ENCODE measurements at regions not wholly inside any gene's neighbourhood (a gene's known extent, or its start where the extent isn't known, plus 50 kb on each side); places are given as distances from the start of the nearest gene placed in this dataset.

DNA sequence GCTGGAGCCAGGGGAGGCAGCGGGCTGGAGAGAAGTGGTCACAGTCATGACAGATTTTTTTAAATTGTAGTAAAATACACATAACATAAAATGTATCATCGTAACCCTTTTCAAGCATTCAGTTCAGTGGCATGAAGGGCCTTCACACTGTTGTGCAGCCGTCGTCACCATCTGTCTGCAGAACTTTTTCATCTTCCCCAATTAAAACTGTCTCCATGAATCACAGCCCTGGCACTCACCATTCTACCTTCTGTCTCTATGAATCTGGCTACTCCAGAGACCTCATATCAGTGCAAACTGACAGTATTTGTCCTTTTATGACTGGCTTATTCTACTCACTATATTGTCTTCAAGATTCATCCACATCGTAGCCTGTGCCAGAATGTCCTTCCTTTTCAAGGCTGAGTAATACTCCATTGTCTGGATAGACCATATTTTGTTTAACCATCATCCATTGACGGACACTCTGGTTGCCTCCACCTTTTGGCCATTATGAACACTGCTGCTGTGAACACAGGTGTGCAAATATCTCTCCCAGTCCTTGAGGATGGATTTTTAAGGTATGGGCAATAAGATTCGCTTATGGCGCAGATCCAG lies 91.5 kb upstream of the NCOR2 start:
- Histone ChIP-seq H3K9me2 (ENCODE audit: low read depth, low read length) (no peaks in the 10 kb centered on the region), H3K4me2 (ENCODE audit: low read length) (no peak overlapping the region), H3F3A (ENCODE audit: insufficient read depth, low read length) (no peaks in the 10 kb centered on the region), H3K27ac (ENCODE audit: low read depth, low read length, poor library complexity, severe bottlenecking) (no peak overlapping the region), H4K20me1 (ENCODE audit: insufficient read depth, low read length) (no peaks in the 10 kb centered on the region), H2AFZ (ENCODE audit: low read length) (no peak overlapping the region), H3K9me3 (ENCODE audit: low read length) (no peaks in the 10 kb centered on the region), H3K4me3 (ENCODE audit: low read depth, low read length, poor library complexity, severe bottlenecking) (no peak overlapping the region), H3K9ac (ENCODE audit: low read length) (no peak overlapping the region), H3K4me1 (ENCODE audit: insufficient read depth, low read length, severe bottlenecking) (no peaks in the 10 kb centered on the region), H3K27me3 (ENCODE audit: insufficient read depth, low read length) (no peaks in the 10 kb centered on the region; the same call in 1 of the 2 replicates), H3K79me2 (ENCODE audit: insufficient read depth, low read length) (no peaks in the 10 kb centered on the region), H3K36me3 (ENCODE audit: insufficient read depth, low read length) (no peaks in the 10 kb centered on the region)
- TF ChIP-seq EZH2 (IDR thresholded peaks at IDR 0.05; ENCODE audit: borderline replicate concordance, low read length): no peak
- TF ChIP-seq, protein P1, sequence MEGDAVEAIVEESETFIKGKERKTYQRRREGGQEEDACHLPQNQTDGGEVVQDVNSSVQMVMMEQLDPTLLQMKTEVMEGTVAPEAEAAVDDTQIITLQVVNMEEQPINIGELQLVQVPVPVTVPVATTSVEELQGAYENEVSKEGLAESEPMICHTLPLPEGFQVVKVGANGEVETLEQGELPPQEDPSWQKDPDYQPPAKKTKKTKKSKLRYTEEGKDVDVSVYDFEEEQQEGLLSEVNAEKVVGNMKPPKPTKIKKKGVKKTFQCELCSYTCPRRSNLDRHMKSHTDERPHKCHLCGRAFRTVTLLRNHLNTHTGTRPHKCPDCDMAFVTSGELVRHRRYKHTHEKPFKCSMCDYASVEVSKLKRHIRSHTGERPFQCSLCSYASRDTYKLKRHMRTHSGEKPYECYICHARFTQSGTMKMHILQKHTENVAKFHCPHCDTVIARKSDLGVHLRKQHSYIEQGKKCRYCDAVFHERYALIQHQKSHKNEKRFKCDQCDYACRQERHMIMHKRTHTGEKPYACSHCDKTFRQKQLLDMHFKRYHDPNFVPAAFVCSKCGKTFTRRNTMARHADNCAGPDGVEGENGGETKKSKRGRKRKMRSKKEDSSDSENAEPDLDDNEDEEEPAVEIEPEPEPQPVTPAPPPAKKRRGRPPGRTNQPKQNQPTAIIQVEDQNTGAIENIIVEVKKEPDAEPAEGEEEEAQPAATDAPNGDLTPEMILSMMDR (IDR thresholded peaks at IDR 0.05; ENCODE audit: low read length): no peak

DNA sequence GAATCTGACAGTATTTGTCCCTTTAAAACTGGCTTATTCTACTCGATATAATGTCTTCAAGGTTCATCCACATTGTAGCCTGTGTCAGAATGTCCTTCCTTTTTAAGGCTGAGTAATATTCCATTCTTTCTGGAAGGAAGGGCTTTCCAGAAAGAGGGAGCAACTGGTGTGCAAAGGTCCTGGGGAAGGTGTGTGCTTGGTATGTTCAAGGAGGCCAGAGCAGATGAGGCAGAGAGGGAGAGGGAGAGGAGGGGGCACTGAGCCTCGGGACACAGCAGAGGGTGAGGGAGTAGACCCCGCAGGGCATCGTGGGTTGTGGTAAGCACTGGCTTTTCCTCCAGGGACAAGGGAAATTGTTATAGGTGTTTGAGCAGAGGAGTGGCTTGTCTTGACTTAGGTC lies 90.9 kb upstream of the NCOR2 start:
- Histone ChIP-seq H3K36me3 (ENCODE audit: insufficient read depth, low read length) (no peaks in the 10 kb centered on the region), H2AFZ (ENCODE audit: low read length) (no peak overlapping the region), H3K9me2 (ENCODE audit: low read depth, low read length) (no peaks in the 10 kb centered on the region), H3K9ac (ENCODE audit: low read length) (no peak overlapping the region), H4K20me1 (ENCODE audit: insufficient read depth, low read length) (no peaks in the 10 kb centered on the region), H3F3A (ENCODE audit: insufficient read depth, low read length) (no peaks in the 10 kb centered on the region), H3K27ac (ENCODE audit: low read depth, low read length, poor library complexity, severe bottlenecking) (no peak overlapping the region), H3K27me3 (ENCODE audit: insufficient read depth, low read length) (no peaks in the 10 kb centered on the region; the same call in 1 of the 2 replicates), H3K4me2 (ENCODE audit: low read length) (no peak overlapping the region), H3K79me2 (ENCODE audit: insufficient read depth, low read length) (no peaks in the 10 kb centered on the region), H3K4me1 (ENCODE audit: insufficient read depth, low read length, severe bottlenecking) (no peaks in the 10 kb centered on the region), H3K9me3 (ENCODE audit: low read length) (no peaks in the 10 kb centered on the region), H3K4me3 (ENCODE audit: low read depth, low read length, poor library complexity, severe bottlenecking) (no peak overlapping the region)
- TF ChIP-seq EZH2 (IDR thresholded peaks at IDR 0.05; ENCODE audit: borderline replicate concordance, low read length): no peak
- TF ChIP-seq, protein P1 (IDR thresholded peaks at IDR 0.05; ENCODE audit: low read length): no peak

DNA sequence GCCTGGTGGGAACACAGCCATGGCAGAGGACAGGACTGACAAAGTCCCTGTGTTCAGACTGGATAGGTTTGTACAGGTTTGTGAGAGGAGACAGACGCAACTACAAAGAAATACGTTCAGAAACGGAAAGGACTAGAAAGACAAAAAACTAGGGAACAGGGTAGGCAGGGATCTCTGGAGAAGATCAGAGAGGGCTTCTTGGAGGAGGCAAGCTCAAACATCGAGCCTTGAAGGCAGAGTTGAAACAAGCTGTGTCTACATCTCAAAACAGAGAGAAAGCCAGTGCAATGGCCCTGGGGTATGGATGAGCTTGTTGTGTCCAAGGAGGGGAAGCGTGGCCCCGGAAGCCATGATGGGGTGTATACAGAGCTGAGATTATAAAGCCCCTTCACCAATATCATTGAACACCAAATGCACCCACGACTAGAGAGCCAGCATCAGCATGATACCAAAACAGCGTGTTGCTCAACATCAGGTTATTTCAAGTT lies 89.6 kb upstream of the NCOR2 start:
- H3K9ac ChIP-seq (ENCODE audit: low read length): no peak overlapping the region
- TF ChIP-seq, protein P1 (IDR thresholded peaks at IDR 0.05; ENCODE audit: low read length): no peak
- no peak for TF ChIP-seq EZH2 (IDR thresholded peaks at IDR 0.05; ENCODE audit: borderline replicate concordance, low read length)

More for the DNA sequence above, 89.6 kb upstream of the NCOR2 start:
- H3K4me3 ChIP-seq (ENCODE audit: low read depth, low read length, poor library complexity, severe bottlenecking): no peak overlapping the region
- H3K79me2 ChIP-seq (ENCODE audit: insufficient read depth, low read length): no peaks in the 10 kb centered on the region
- no peak overlapping the region for H2AFZ ChIP-seq (ENCODE audit: low read length)
- peaks cover 6% of the 10 kb centered on the region; the same call in 1 of the 2 replicates for H3K27me3 ChIP-seq (ENCODE audit: insufficient read depth, low read length)
- no peaks in the 10 kb centered on the region for H4K20me1 ChIP-seq (ENCODE audit: insufficient read depth, low read length)
- H3K9me3 ChIP-seq (ENCODE audit: low read length): no peaks in the 10 kb centered on the region
- no peak overlapping the region for H3K27ac ChIP-seq (ENCODE audit: low read depth, low read length, poor library complexity, severe bottlenecking)
- no peaks in the 10 kb centered on the region for H3K4me1 ChIP-seq (ENCODE audit: insufficient read depth, low read length, severe bottlenecking)
- no peaks in the 10 kb centered on the region for H3K36me3 ChIP-seq (ENCODE audit: insufficient read depth, low read length)
- H3K4me2 ChIP-seq (ENCODE audit: low read length): no peak overlapping the region
- H3F3A ChIP-seq (ENCODE audit: insufficient read depth, low read length): no peaks in the 10 kb centered on the region
- H3K9me2 ChIP-seq (ENCODE audit: low read depth, low read length): no peaks in the 10 kb centered on the region

Data from OCI-LY1 (cell line).